CD8-positive, alpha-beta memory T cell (primary cell): ENCODE measurements at regions not wholly inside any gene's neighbourhood (a gene's known extent, or its start where the extent isn't known, plus 50 kb on each side); places are given as distances from the start of the nearest gene placed in this dataset.

ENCODE experiments used
- CTCF ChIA-PET: fragments of 350-600 bp; sonication (Branson Sonifier 250); formaldehyde crosslinking; loops from one replicate; lab custom pipeline; 2021; ENCODE audit warnings: antibody characterized with exemption; lab: Charles Lee
- POLR2A ChIA-PET: fragments of 350-600 bp; sonication (Branson Sonifier 250); formaldehyde crosslinking; loops from one replicate; lab custom pipeline; 2021; ENCODE audit warnings: antibody characterized with exemption; lab: Charles Lee
- DNase-seq, 5 donors: peaks; one replicate each; pipeline versions ENCODE4 v3.0.0 to v3.0.0-alpha.2; 2020 to 2022; ENCODE audit warnings: mixed read lengths in 1 of 5
- H3K27ac ChIP-seq: one replicate; pipeline ENCODE4 v1.7.0; 2013; ENCODE audit warnings: low read depth, mild to moderate bottlenecking, low read length, moderate library complexity
- H3K27me3 ChIP-seq: 2 replicates; pipeline ENCODE4 v1.7.0; 2013; ENCODE audit warnings: low read length, mild to moderate bottlenecking; ENCODE audit not compliant: insufficient read depth, poor library complexity, severe bottlenecking
- H3K36me3 ChIP-seq: 2 replicates; pipeline ENCODE4 v1.7.0; 2013; ENCODE audit warnings: mild to moderate bottlenecking, low read length, moderate library complexity; ENCODE audit not compliant: insufficient read depth
- H3K4me1 ChIP-seq: 2 replicates; pipeline ENCODE4 v1.7.0; 2013; ENCODE audit warnings: mild to moderate bottlenecking, low read length, moderate library complexity; ENCODE audit not compliant: insufficient read depth
- H3K4me3 ChIP-seq: 2 replicates; pipeline ENCODE4 v1.7.0; 2013; ENCODE audit warnings: mild to moderate bottlenecking, low read length
- H3K9me3 ChIP-seq: 2 replicates; pipeline ENCODE4 v1.7.0; 2013; ENCODE audit warnings: mild to moderate bottlenecking, low read length
- H3K27ac Mint-ChIP-seq, 8 donors: one replicate each; pipeline ENCODE4 v1.8.0; 2020 to 2021; ENCODE audit warnings: mixed read lengths in 8 of 8, mild to moderate bottlenecking in 6 of 8, inconsistent platforms in 3 of 8, moderate library complexity in 3 of 8
- H3K27me3 Mint-ChIP-seq, 2 donors: one replicate each; pipeline ENCODE4 v1.8.0; 2020 to 2021; ENCODE audit warnings: mixed read lengths in 2 of 2, mild to moderate bottlenecking in 1 of 2, moderate library complexity in 1 of 2
- H3K36me3 Mint-ChIP-seq, 3 donors: one replicate each; pipeline ENCODE4 v1.8.0; 2020 to 2021; ENCODE audit warnings: mixed read lengths in 3 of 3, inconsistent platforms in 1 of 3, mild to moderate bottlenecking in 1 of 3
- H3K4me1 Mint-ChIP-seq, 3 donors: one replicate each; pipeline ENCODE4 v1.8.0; 2020 to 2021; ENCODE audit warnings: mixed read lengths in 3 of 3, inconsistent platforms in 1 of 3, mild to moderate bottlenecking in 1 of 3
- H3K4me3 Mint-ChIP-seq, 7 donors: one replicate each; pipeline ENCODE4 v1.8.0; 2020 to 2021; ENCODE audit warnings: mixed read lengths in 7 of 7, mild to moderate bottlenecking in 6 of 7, moderate library complexity in 4 of 7, inconsistent platforms in 2 of 7
- H3K9me3 Mint-ChIP-seq, 5 donors: one replicate each; pipeline ENCODE4 v1.8.0; 2020 to 2022; ENCODE audit warnings: mixed read lengths in 5 of 5, mild to moderate bottlenecking in 3 of 5, moderate library complexity in 2 of 5, inconsistent platforms in 1 of 5

- no peaks in the 10 kb centered on the region for H3K27me3 ChIP-seq
- ChIA-PET POLR2A (no interaction called here), CTCF (no interaction called here)
- no peaks in the 10 kb centered on the region for H3K9me3 ChIP-seq
- H3K27ac ChIP-seq = no peak overlapping the region
- Mint-ChIP-seq H3K27me3 (peaks cover 0 to 2% of the 10 kb centered on the region in 2 donors), H3K27ac (no peak overlapping the region), H3K4me1 (no peaks in the 10 kb centered on the region), H3K36me3 (no peaks in the 10 kb centered on the region), H3K4me3 (no peak overlapping the region), H3K9me3 (no peaks in the 10 kb centered on the region)
- H3K4me3 ChIP-seq = no peak overlapping the region
- H3K4me1 ChIP-seq = no peaks in the 10 kb centered on the region
- H3K36me3 ChIP-seq = no peaks in the 10 kb centered on the region
- no peak for DNase-seq
Measured at GRCh38 chrX:80266287-80266686, 154.0 kb upstream of the TENT5D start.

GRCh38 chrX:80266979-80267378 is 153.3 kb upstream of the TENT5D start:
- Mint-ChIP-seq H3K4me1 (no peaks in the 10 kb centered on the region), H3K4me3 (no peak overlapping the region), H3K27me3 (no peaks in the 10 kb centered on the region), H3K36me3 (no peaks in the 10 kb centered on the region), H3K9me3 (no peaks in the 10 kb centered on the region), H3K27ac (no peak overlapping the region)
- Histone ChIP-seq H3K27ac (no peak overlapping the region), H3K4me1 (no peaks in the 10 kb centered on the region), H3K36me3 (no peaks in the 10 kb centered on the region), H3K9me3 (no peaks in the 10 kb centered on the region), H3K27me3 (no peaks in the 10 kb centered on the region), H3K4me3 (no peak overlapping the region)
- ChIA-PET POLR2A (no interaction called here), CTCF (no interaction called here)
- no peak for DNase-seq

- H3K27ac ChIP-seq = no peak overlapping the region
- H3K36me3 ChIP-seq = no peaks in the 10 kb centered on the region
- H3K27ac Mint-ChIP-seq = no peak overlapping the region
- no peaks in the 10 kb centered on the region for H3K4me1 Mint-ChIP-seq
- no peaks in the 10 kb centered on the region for H3K9me3 ChIP-seq
- no peaks in the 10 kb centered on the region for H3K27me3 ChIP-seq
- no peaks in the 10 kb centered on the region for H3K27me3 Mint-ChIP-seq
- ChIA-PET POLR2A (no interaction called here), CTCF (no interaction called here)
- H3K9me3 Mint-ChIP-seq = peaks cover 0 to 2% (median 0%) of the 10 kb centered on the region in 5 donors
- no peak overlapping the region for H3K4me3 Mint-ChIP-seq
- no peaks in the 10 kb centered on the region for H3K4me1 ChIP-seq
- no peak for DNase-seq
- H3K4me3 ChIP-seq = no peak overlapping the region
- H3K36me3 Mint-ChIP-seq = no peaks in the 10 kb centered on the region
Measured at GRCh38 chrX:80267790-80268189, 152.5 kb upstream of the TENT5D start.

GRCh38 chrX:80282535-80282934 is 137.7 kb upstream of the TENT5D start:
- no peaks in the 10 kb centered on the region for H3K36me3 Mint-ChIP-seq
- Histone ChIP-seq H3K27me3 (no peaks in the 10 kb centered on the region), H3K9me3 (no peaks in the 10 kb centered on the region), H3K4me3 (no peak overlapping the region), H3K36me3 (no peaks in the 10 kb centered on the region), H3K27ac (no peak overlapping the region), H3K4me1 (no peaks in the 10 kb centered on the region)
- H3K4me3 Mint-ChIP-seq = no peak overlapping the region
- no peak for DNase-seq
- H3K27me3 Mint-ChIP-seq = peaks cover 0 to 3% of the 10 kb centered on the region in 2 donors
- ChIA-PET CTCF (no interaction called here), POLR2A (no interaction called here)
- H3K27ac Mint-ChIP-seq = no peak overlapping the region
- H3K9me3 Mint-ChIP-seq = no peaks in the 10 kb centered on the region
- no peaks in the 10 kb centered on the region for H3K4me1 Mint-ChIP-seq

GRCh38 chrX:80285131-80285773 is 135.0 kb upstream of the TENT5D start:
- POLR2A ChIA-PET = no interaction called here
- Mint-ChIP-seq H3K4me3 (no peak overlapping the region), H3K36me3 (no peaks in the 10 kb centered on the region), H3K9me3 (no peaks in the 10 kb centered on the region), H3K27ac (no peak overlapping the region), H3K27me3 (peaks cover 0 to 5% of the 10 kb centered on the region in 2 donors), H3K4me1 (no peaks in the 10 kb centered on the region)
- Histone ChIP-seq H3K27ac (no peak overlapping the region), H3K27me3 (no peaks in the 10 kb centered on the region), H3K4me3 (no peak overlapping the region), H3K4me1 (no peaks in the 10 kb centered on the region), H3K36me3 (no peaks in the 10 kb centered on the region), H3K9me3 (no peaks in the 10 kb centered on the region)
- DNase-seq = no peak
- CTCF ChIA-PET = no interaction called here

GRCh38 chrX:80290834-80291233 is 129.4 kb upstream of the TENT5D start:
- Histone ChIP-seq H3K27ac (no peak overlapping the region), H3K4me1 (no peaks in the 10 kb centered on the region), H3K36me3 (no peaks in the 10 kb centered on the region), H3K9me3 (no peaks in the 10 kb centered on the region), H3K4me3 (no peak overlapping the region), H3K27me3 (no peaks in the 10 kb centered on the region)
- no peak overlapping the region for H3K4me3 Mint-ChIP-seq
- no peak overlapping the region for H3K27ac Mint-ChIP-seq
- no peaks in the 10 kb centered on the region for H3K4me1 Mint-ChIP-seq
- H3K27me3 Mint-ChIP-seq = peaks cover 0 to 2% of the 10 kb centered on the region in 2 donors
- peaks cover 0 to 3% (median 2%) of the 10 kb centered on the region in 5 donors for H3K9me3 Mint-ChIP-seq
- POLR2A ChIA-PET = no interaction called here
- no peak for DNase-seq
- no peaks in the 10 kb centered on the region for H3K36me3 Mint-ChIP-seq
- CTCF ChIA-PET = no interaction called here

GRCh38 chrX:80293354-80293753 is 126.9 kb upstream of the TENT5D start:
- Mint-ChIP-seq H3K27ac (no peak overlapping the region), H3K27me3 (peaks cover 0 to 2% of the 10 kb centered on the region in 2 donors), H3K4me1 (no peaks in the 10 kb centered on the region), H3K9me3 (peaks cover 0 to 4% (median 2%) of the 10 kb centered on the region in 5 donors), H3K4me3 (no peak overlapping the region), H3K36me3 (no peaks in the 10 kb centered on the region)
- CTCF ChIA-PET = no interaction called here
- Histone ChIP-seq H3K27ac (no peak overlapping the region), H3K9me3 (no peaks in the 10 kb centered on the region), H3K4me3 (no peak overlapping the region), H3K4me1 (no peaks in the 10 kb centered on the region), H3K27me3 (no peaks in the 10 kb centered on the region), H3K36me3 (no peaks in the 10 kb centered on the region)
- no peak for DNase-seq
- POLR2A ChIA-PET = no interaction called here

- DNase-seq = no peak
- Histone ChIP-seq H3K27ac (no peak overlapping the region), H3K36me3 (no peaks in the 10 kb centered on the region), H3K4me3 (no peak overlapping the region), H3K9me3 (no peaks in the 10 kb centered on the region), H3K4me1 (no peaks in the 10 kb centered on the region), H3K27me3 (no peaks in the 10 kb centered on the region)
- H3K4me3 Mint-ChIP-seq = no peak overlapping the region
- no peaks in the 10 kb centered on the region for H3K36me3 Mint-ChIP-seq
- no peaks in the 10 kb centered on the region for H3K4me1 Mint-ChIP-seq
- H3K9me3 Mint-ChIP-seq = peaks cover 0 to 3% (median 0%) of the 10 kb centered on the region in 5 donors
- ChIA-PET CTCF (no interaction called here), POLR2A (no interaction called here)
- H3K27me3 Mint-ChIP-seq = peaks cover 0 to 6% of the 10 kb centered on the region in 2 donors
- H3K27ac Mint-ChIP-seq = no peak overlapping the region
Measured at GRCh38 chrX:80306007-80306406, 114.2 kb upstream of the TENT5D start.
